ENCODE measurements at regions not wholly inside any gene's neighbourhood (a gene's known extent, or its start where the extent isn't known, plus 50 kb on each side); places are given as distances from the start of the nearest gene placed in this dataset.

- no peak for TF ChIP-seq CTCF (IDR thresholded peaks at IDR 0.05; ENCODE audit: extremely low read depth, insufficient read depth, missing control alignments)
- in situ Hi-C loops (cut with MboI; ENCODE audit: low pct_unique_long_range_greater_than_20kb, low sequenced_read_pairs, unreplicated experiment) = no loop called here
- DNase-seq (ENCODE audit: low spot score) = no peak
Measured at GRCh38 chr6:56399672-56400263, 152.4 kb upstream of the COL21A1 start.

- in situ Hi-C loops (cut with MboI; ENCODE audit: low pct_unique_long_range_greater_than_20kb, low sequenced_read_pairs, unreplicated experiment) = no loop called here
- no peak for TF ChIP-seq CTCF (IDR thresholded peaks at IDR 0.05; ENCODE audit: extremely low read depth, insufficient read depth, missing control alignments)
- no peak for DNase-seq (ENCODE audit: low spot score)
Measured at GRCh38 chr6:56399250-56399671, 151.9 kb upstream of the COL21A1 start.

GRCh38 chr6:56396435-56396834, 149.1 kb upstream of the COL21A1 start:
- no peak for TF ChIP-seq CTCF (IDR thresholded peaks at IDR 0.05; ENCODE audit: extremely low read depth, insufficient read depth, missing control alignments)
- in situ Hi-C loops (cut with MboI; ENCODE audit: low pct_unique_long_range_greater_than_20kb, low sequenced_read_pairs, unreplicated experiment) = no loop called here

GRCh38 chr6:56393615-56394612, 146.5 kb upstream of the COL21A1 start:
- no peak for TF ChIP-seq CTCF (IDR thresholded peaks at IDR 0.05; ENCODE audit: extremely low read depth, insufficient read depth, missing control alignments)
- DNase-seq (ENCODE audit: low spot score) = no peak
- in situ Hi-C loops (cut with MboI; ENCODE audit: low pct_unique_long_range_greater_than_20kb, low sequenced_read_pairs, unreplicated experiment) = no loop called here

More at GRCh38 chr6:56396435-56396834, 149.1 kb upstream of the COL21A1 start:
- DNase-seq (ENCODE audit: low spot score) = no peak

- no peak for TF ChIP-seq CTCF (IDR thresholded peaks at IDR 0.05; ENCODE audit: extremely low read depth, insufficient read depth, missing control alignments)
- no peak for DNase-seq (ENCODE audit: low spot score)
- in situ Hi-C loops (cut with MboI; ENCODE audit: low pct_unique_long_range_greater_than_20kb, low sequenced_read_pairs, unreplicated experiment) = no loop called here
Measured at GRCh38 chr6:56388415-56388755, 141.0 kb upstream of the COL21A1 start.

GRCh38 chr6:56387621-56388414, 140.4 kb upstream of the COL21A1 start:
- TF ChIP-seq CTCF (IDR thresholded peaks at IDR 0.05; ENCODE audit: extremely low read depth, insufficient read depth, missing control alignments) = no peak

More at GRCh38 chr6:56387621-56388414, 140.4 kb upstream of the COL21A1 start:
- no peak for DNase-seq (ENCODE audit: low spot score)
- in situ Hi-C loops (cut with MboI; ENCODE audit: low pct_unique_long_range_greater_than_20kb, low sequenced_read_pairs, unreplicated experiment) = no loop called here

Data from GM13977 (cell line).